KMS-11 (cell line): ENCODE measurements at regions not wholly inside any gene's neighbourhood (a gene's known extent, or its start where the extent isn't known, plus 50 kb on each side); places are given as distances from the start of the nearest gene placed in this dataset.

ENCODE experiments used
- H2AFZ ChIP-seq: fragments of 200-600 bp; sonication (generic); 2 replicates; pipeline ENCODE4 v1.6.1; 2016; ENCODE audit warnings: antibody characterized with exemption, mixed run types, low read depth
- H3K27ac ChIP-seq: fragments of 200-600 bp; sonication (generic); 2 replicates; pipeline ENCODE4 v1.6.1; 2016; ENCODE audit warnings: mild to moderate bottlenecking, mixed run types
- H3K27me3 ChIP-seq: fragments of 200-600 bp; sonication (generic); 2 replicates; pipeline ENCODE4 v1.6.1; 2017; ENCODE audit warnings: mild to moderate bottlenecking, low read depth, mixed run types, moderate library complexity; ENCODE audit not compliant: insufficient read depth
- H3K36me3 ChIP-seq: fragments of 200-600 bp; sonication (generic); 2 replicates; pipeline ENCODE4 v1.6.1; 2017; ENCODE audit warnings: mild to moderate bottlenecking, mixed run types; ENCODE audit not compliant: insufficient read depth
- H3K4me1 ChIP-seq: fragments of 200-600 bp; sonication (generic); 2 replicates; pipeline ENCODE4 v1.6.1; 2016; ENCODE audit warnings: mild to moderate bottlenecking, low read depth, mixed run types; ENCODE audit not compliant: poor library complexity, severe bottlenecking
- H3K4me2 ChIP-seq: fragments of 200-600 bp; sonication (generic); 2 replicates; pipeline ENCODE4 v1.7.0; 2016; ENCODE audit warnings: mild to moderate bottlenecking, mixed run types
- H3K4me3 ChIP-seq: fragments of 200-600 bp; sonication (generic); IDR thresholded peaks from 2 replicates; pipeline ENCODE4 v1.6.1; 2017; ENCODE audit warnings: low read depth, low read length, mixed read lengths; ENCODE audit not compliant: insufficient read depth
- H3K79me2 ChIP-seq: fragments of 200-600 bp; sonication (generic); 2 replicates; pipeline ENCODE4 v1.6.1; 2016; ENCODE audit warnings: low read depth, mixed run types; ENCODE audit not compliant: insufficient read depth
- H3K9ac ChIP-seq: fragments of 200-600 bp; sonication (generic); 2 replicates; pipeline ENCODE4 v1.6.1; 2016; ENCODE audit warnings: mild to moderate bottlenecking, mixed run types
- H4K20me1 ChIP-seq: fragments of 200-600 bp; sonication (generic); 2 replicates; pipeline ENCODE4 v1.6.1; 2016; ENCODE audit warnings: mild to moderate bottlenecking, mixed run types; ENCODE audit not compliant: insufficient read depth
- TF ChIP-seq, protein P1 (sequence below): fragments of 200-600 bp; sonication (generic); conservative IDR thresholded peaks from 2 replicates; pipeline ENCODE4 v1.6.1; 2017; ENCODE audit warnings: low read depth, mild to moderate bottlenecking, antibody characterized with exemption, low read length, moderate library complexity, mixed read lengths

DNA sequence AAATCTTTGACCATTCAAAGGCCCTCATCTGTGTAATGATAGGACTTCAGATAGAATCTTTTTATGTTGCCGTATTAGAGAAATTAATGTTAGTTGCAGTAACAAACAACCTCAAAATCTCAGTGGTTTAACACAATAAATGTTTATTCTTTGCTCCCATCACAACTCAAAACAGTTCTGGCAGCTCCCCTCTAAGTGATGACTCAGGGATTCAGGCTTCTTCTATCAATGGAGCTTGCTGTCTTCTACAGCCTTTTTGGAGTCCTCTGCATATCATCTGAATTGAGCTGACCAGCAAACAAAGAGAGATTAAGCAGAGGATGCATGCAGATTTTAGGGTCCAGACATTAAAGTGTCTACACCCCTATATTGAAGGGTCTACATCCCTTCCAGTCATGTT lies 59.1 kb upstream of the RAB3GAP2 start:
- H2AFZ ChIP-seq, result no peak overlapping the region
- no peak overlapping the region for H3K27ac ChIP-seq
- H3K4me1 ChIP-seq, result peaks cover 77% of the 10 kb centered on the region
- H4K20me1 ChIP-seq, result no peaks in the 10 kb centered on the region
- no peaks in the 10 kb centered on the region for H3K79me2 ChIP-seq
- H3K27me3 ChIP-seq, result no peaks in the 10 kb centered on the region
- no peak overlapping the region for H3K4me2 ChIP-seq
- H3K36me3 ChIP-seq, result no peaks in the 10 kb centered on the region
- H3K4me3 ChIP-seq, result no peak overlapping the region
- no peak overlapping the region for H3K9ac ChIP-seq
- TF ChIP-seq, protein P1, sequence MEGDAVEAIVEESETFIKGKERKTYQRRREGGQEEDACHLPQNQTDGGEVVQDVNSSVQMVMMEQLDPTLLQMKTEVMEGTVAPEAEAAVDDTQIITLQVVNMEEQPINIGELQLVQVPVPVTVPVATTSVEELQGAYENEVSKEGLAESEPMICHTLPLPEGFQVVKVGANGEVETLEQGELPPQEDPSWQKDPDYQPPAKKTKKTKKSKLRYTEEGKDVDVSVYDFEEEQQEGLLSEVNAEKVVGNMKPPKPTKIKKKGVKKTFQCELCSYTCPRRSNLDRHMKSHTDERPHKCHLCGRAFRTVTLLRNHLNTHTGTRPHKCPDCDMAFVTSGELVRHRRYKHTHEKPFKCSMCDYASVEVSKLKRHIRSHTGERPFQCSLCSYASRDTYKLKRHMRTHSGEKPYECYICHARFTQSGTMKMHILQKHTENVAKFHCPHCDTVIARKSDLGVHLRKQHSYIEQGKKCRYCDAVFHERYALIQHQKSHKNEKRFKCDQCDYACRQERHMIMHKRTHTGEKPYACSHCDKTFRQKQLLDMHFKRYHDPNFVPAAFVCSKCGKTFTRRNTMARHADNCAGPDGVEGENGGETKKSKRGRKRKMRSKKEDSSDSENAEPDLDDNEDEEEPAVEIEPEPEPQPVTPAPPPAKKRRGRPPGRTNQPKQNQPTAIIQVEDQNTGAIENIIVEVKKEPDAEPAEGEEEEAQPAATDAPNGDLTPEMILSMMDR, result no peak

DNA sequence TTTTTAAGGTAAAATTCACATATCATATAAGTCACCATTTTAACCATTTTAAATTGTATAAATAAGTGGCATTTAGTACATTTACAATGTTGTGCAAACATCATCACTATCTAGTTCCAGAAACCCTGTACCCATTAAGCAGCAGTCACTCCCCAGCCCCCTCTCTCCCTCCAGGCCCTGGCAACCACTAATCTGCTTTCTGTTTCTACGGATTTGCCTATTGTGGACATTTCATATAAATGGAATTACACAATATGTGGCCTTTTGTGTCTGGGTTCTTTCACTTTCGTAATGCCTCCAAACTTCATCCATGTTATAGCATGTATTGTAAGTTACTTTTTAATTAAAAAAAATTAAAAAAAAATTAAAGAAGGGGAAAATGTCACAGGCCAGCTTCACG lies 58.0 kb upstream of the RAB3GAP2 start:
- H4K20me1 ChIP-seq, result no peaks in the 10 kb centered on the region
- H3K4me1 ChIP-seq, result peaks cover 77% of the 10 kb centered on the region
- no peaks in the 10 kb centered on the region for H3K27me3 ChIP-seq
- H2AFZ ChIP-seq, result no peak overlapping the region
- H3K4me2 ChIP-seq, result peak overlapping the region; percentile 46
- no peak overlapping the region for H3K27ac ChIP-seq
- no peaks in the 10 kb centered on the region for H3K36me3 ChIP-seq
- no peak overlapping the region for H3K9ac ChIP-seq
- TF ChIP-seq, protein P1, result no peak
- H3K79me2 ChIP-seq, result no peaks in the 10 kb centered on the region
- H3K4me3 ChIP-seq, result no peak overlapping the region

DNA sequence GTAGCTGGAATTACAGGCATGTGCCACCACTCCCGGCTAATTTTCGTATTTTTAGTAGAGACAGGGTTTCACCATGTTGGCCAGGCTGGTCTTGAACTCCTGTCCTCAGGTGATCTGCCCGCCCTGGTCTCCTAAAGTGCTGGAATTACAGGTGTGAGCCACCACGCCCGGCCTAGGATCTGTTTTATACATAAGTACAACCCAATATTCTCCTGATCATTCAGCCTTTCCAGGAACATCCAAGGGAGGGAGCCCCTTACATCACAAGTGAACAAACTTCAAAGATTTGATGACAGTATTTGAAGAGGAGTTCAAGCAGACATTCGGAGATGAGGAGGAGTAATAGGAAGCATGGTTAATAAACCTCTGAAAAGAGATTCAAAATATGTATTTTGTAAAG lies 54.9 kb upstream of the RAB3GAP2 start:
- Histone ChIP-seq H3K27me3 (no peaks in the 10 kb centered on the region), H3K4me1 (peaks cover 65% of the 10 kb centered on the region), H4K20me1 (no peaks in the 10 kb centered on the region), H3K36me3 (no peaks in the 10 kb centered on the region), H2AFZ (no peak overlapping the region), H3K27ac (no peak overlapping the region), H3K79me2 (no peaks in the 10 kb centered on the region), H3K9ac (no peak overlapping the region), H3K4me3 (no peak overlapping the region), H3K4me2 (no peak overlapping the region)
- TF ChIP-seq, protein P1, result no peak

DNA sequence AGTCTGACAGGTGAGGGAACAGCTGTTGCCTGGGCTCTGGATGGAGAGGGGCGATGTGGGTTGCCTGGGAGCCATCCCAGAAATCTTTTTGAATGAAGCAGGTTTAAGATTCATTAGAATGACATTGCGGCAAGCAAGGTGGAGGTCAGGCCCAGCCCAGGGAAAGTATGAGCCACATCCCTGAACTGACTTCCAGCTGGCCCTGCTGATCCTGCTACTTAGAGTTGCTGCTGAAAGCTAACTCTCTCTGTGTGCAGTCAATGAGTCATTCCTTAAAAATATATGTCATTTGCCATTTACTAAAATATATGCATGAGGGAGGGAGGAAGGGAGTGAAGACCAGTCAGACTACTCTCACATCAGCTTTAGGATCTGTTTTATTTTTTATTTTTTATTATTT lies 54.3 kb upstream of the RAB3GAP2 start:
- TF ChIP-seq, protein P1, result no peak
- Histone ChIP-seq H2AFZ (no peak overlapping the region), H3K4me3 (no peak overlapping the region), H3K27ac (peak overlapping the region; percentile 50; the same call in 1 of the 2 replicates), H3K79me2 (no peaks in the 10 kb centered on the region), H3K4me2 (peak overlapping the region; percentile 76), H3K27me3 (no peaks in the 10 kb centered on the region), H3K36me3 (no peaks in the 10 kb centered on the region), H4K20me1 (no peaks in the 10 kb centered on the region), H3K9ac (no peak overlapping the region), H3K4me1 (peaks cover 65% of the 10 kb centered on the region)
